Neural progenitor cell (in vitro differentiated cells): ENCODE measurements at regions not wholly inside any gene's neighbourhood (a gene's known extent, or its start where the extent isn't known, plus 50 kb on each side); places are given as distances from the start of the nearest gene placed in this dataset.

Experiments used
- DNase-seq: peaks from one replicate; pipeline ENCODE4 v3.0.0-alpha.2; 2016; ENCODE audit warnings: low spot score
- H2AFZ ChIP-seq: fragments of 200-600 bp; sonication (generic); replicated peaks from 2 replicates; pipeline ENCODE4 v1.6.1; 2016; ENCODE audit warnings: antibody characterized with exemption
- H3F3A ChIP-seq: fragments of 200-600 bp; sonication (generic); 2 replicates; pipeline ENCODE4 v1.6.1; 2016; ENCODE audit warnings: antibody characterized with exemption, low read depth
- H3K27ac ChIP-seq: fragments of 200-600 bp; sonication (generic); 2 replicates; pipeline ENCODE4 v1.5.1; 2016; ENCODE audit warnings: mild to moderate bottlenecking
- H3K27me3 ChIP-seq: fragments of 200-600 bp; sonication (generic); 2 replicates; pipeline ENCODE4 v1.6.1; 2016; ENCODE audit warnings: mild to moderate bottlenecking, moderate library complexity
- H3K36me3 ChIP-seq: fragments of 200-600 bp; sonication (generic); 2 replicates; pipeline ENCODE4 v1.5.1; 2016
- H3K4me1 ChIP-seq: fragments of 200-600 bp; sonication (generic); 2 replicates; pipeline ENCODE4 v1.6.1; 2016; ENCODE audit warnings: mixed run types
- H3K4me2 ChIP-seq: fragments of 200-600 bp; sonication (generic); 2 replicates; pipeline ENCODE4 v1.6.1; 2016
- H3K4me3 ChIP-seq: fragments of 200-600 bp; sonication (generic); 2 replicates; pipeline ENCODE4 v1.5.1; 2016
- H3K79me2 ChIP-seq: fragments of 200-600 bp; sonication (generic); 2 replicates; pipeline ENCODE4 v1.6.1; 2016; ENCODE audit warnings: low read depth
- H3K9ac ChIP-seq: fragments of 200-600 bp; sonication (generic); 2 replicates; pipeline ENCODE4 v1.6.1; 2016
- H3K9me3 ChIP-seq: fragments of 200-600 bp; sonication (generic); 2 replicates; pipeline ENCODE4 v1.5.1; 2016; ENCODE audit warnings: low read depth
- H4K20me1 ChIP-seq: fragments of 200-600 bp; sonication (generic); 2 replicates; pipeline ENCODE4 v1.6.1; 2016; ENCODE audit warnings: low read depth
- H3K27ac Mint-ChIP-seq: 3 replicates; pipeline ENCODE4 v1.8.0; 2021; ENCODE audit warnings: mixed read lengths
- H3K27me3 Mint-ChIP-seq: 2 replicates; pipeline ENCODE4 v1.8.0; 2022; ENCODE audit warnings: low read depth, mild to moderate bottlenecking, inconsistent platforms, moderate library complexity, mixed read lengths; ENCODE audit not compliant: insufficient read depth
- H3K36me3 Mint-ChIP-seq: 3 replicates; pipeline ENCODE4 v1.8.0; 2021; ENCODE audit warnings: mixed read lengths
- H3K4me1 Mint-ChIP-seq: 3 replicates; pipeline ENCODE4 v1.8.0; 2021; ENCODE audit warnings: mixed read lengths
- H3K4me3 Mint-ChIP-seq: 3 replicates; pipeline ENCODE4 v1.8.0; 2021; ENCODE audit warnings: mild to moderate bottlenecking, moderate library complexity, mixed read lengths
- H3K9me3 Mint-ChIP-seq: 3 replicates; pipeline ENCODE4 v1.8.0; 2020; ENCODE audit warnings: mixed read lengths
- EZH2 ChIP-seq: fragments of 200-600 bp; sonication (generic); IDR thresholded peaks from 2 replicates; pipeline ENCODE4 v1.6.1; 2017; ENCODE audit warnings: antibody characterized with exemption, mild to moderate bottlenecking, moderate library complexity
- EZH2phosphoT487 ChIP-seq: fragments of 200-600 bp; sonication (generic); IDR thresholded peaks from 2 replicates; pipeline ENCODE4 v1.6.1; 2017; ENCODE audit warnings: antibody characterized with exemption
- TF ChIP-seq, protein P1 (sequence below): fragments of 200-600 bp; sonication (generic); IDR thresholded peaks from 2 replicates; pipeline ENCODE4 v1.5.1; 2017; ENCODE audit warnings: antibody characterized with exemption, mild to moderate bottlenecking

DNA sequence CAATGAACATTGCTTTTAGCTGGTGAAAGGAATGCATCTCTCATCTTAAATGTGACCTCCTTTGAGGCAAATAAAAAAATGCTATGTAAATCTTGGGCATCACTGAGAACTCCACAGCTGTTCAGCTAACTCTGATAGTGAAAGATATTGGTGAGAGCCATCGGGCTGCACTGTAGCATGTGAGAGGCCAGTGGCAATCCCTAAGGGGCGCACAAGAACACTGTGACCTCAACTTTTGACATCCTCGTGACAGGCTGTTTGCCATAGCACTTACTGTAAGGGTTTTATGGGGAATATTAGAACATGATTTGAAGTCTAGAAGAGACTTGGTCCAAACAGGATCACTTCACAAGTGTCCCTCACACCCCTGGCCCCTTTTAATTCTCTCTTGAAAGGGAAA, 697.9 kb downstream of the MCTP2 start:
- Mint-ChIP-seq H3K9me3 (peaks cover 6% of the 10 kb centered on the region), H3K4me1 (no peaks in the 10 kb centered on the region), H3K27me3 (peaks cover 4% of the 10 kb centered on the region), H3K4me3 (no peak overlapping the region), H3K27ac (no peak overlapping the region), H3K36me3 (no peaks in the 10 kb centered on the region)
- TF ChIP-seq EZH2 (no peak), EZH2phosphoT487 (no peak)
- TF ChIP-seq, protein P1, sequence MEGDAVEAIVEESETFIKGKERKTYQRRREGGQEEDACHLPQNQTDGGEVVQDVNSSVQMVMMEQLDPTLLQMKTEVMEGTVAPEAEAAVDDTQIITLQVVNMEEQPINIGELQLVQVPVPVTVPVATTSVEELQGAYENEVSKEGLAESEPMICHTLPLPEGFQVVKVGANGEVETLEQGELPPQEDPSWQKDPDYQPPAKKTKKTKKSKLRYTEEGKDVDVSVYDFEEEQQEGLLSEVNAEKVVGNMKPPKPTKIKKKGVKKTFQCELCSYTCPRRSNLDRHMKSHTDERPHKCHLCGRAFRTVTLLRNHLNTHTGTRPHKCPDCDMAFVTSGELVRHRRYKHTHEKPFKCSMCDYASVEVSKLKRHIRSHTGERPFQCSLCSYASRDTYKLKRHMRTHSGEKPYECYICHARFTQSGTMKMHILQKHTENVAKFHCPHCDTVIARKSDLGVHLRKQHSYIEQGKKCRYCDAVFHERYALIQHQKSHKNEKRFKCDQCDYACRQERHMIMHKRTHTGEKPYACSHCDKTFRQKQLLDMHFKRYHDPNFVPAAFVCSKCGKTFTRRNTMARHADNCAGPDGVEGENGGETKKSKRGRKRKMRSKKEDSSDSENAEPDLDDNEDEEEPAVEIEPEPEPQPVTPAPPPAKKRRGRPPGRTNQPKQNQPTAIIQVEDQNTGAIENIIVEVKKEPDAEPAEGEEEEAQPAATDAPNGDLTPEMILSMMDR, result no peak
- no peak for DNase-seq
- H2AFZ ChIP-seq, result no peak overlapping the region
- H3K9ac ChIP-seq, result no peak overlapping the region
- H3K27me3 ChIP-seq, result no peaks in the 10 kb centered on the region
- H3K36me3 ChIP-seq, result no peaks in the 10 kb centered on the region
- no peaks in the 10 kb centered on the region for H3F3A ChIP-seq
- no peak overlapping the region for H3K4me2 ChIP-seq
- no peaks in the 10 kb centered on the region for H3K9me3 ChIP-seq
- H4K20me1 ChIP-seq, result no peaks in the 10 kb centered on the region
- no peaks in the 10 kb centered on the region for H3K4me1 ChIP-seq
- H3K27ac ChIP-seq, result no peak overlapping the region
- H3K4me3 ChIP-seq, result no peak overlapping the region
- H3K79me2 ChIP-seq, result no peaks in the 10 kb centered on the region

DNA sequence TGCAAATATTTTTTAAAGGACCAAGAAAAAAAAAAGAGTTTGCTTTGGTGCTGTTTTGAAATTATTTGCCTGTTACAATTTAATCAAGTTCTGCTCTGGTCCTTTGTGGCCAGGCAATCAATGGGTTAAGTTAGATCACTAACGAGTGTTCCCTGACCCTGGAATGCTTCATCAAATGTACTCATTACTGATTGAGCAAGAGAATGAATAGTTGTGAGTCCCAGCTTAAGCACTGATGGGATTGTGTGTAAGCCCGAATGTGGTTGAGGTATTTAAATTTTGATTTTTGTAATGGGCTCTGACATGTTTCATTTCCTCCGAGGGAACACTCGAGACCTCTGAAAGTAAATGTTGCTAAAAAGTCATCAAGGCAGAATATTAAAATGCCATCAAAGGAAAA, 699.1 kb downstream of the MCTP2 start:
- Mint-ChIP-seq H3K9me3 (peaks cover 16% of the 10 kb centered on the region), H3K4me1 (no peaks in the 10 kb centered on the region), H3K27ac (no peak overlapping the region), H3K27me3 (peaks cover 4% of the 10 kb centered on the region), H3K4me3 (no peak overlapping the region), H3K36me3 (no peaks in the 10 kb centered on the region)
- Histone ChIP-seq H3K4me2 (no peak overlapping the region), H3K9ac (no peak overlapping the region), H3K4me1 (no peaks in the 10 kb centered on the region), H3F3A (no peaks in the 10 kb centered on the region), H3K79me2 (no peaks in the 10 kb centered on the region), H3K27me3 (no peaks in the 10 kb centered on the region), H3K9me3 (no peaks in the 10 kb centered on the region), H2AFZ (no peak overlapping the region), H3K27ac (no peak overlapping the region), H3K36me3 (no peaks in the 10 kb centered on the region), H4K20me1 (no peaks in the 10 kb centered on the region), H3K4me3 (no peak overlapping the region)
- DNase-seq, result no peak
- TF ChIP-seq, protein P1, result no peak
- TF ChIP-seq EZH2phosphoT487, result no peak
- no peak for TF ChIP-seq EZH2

DNA sequence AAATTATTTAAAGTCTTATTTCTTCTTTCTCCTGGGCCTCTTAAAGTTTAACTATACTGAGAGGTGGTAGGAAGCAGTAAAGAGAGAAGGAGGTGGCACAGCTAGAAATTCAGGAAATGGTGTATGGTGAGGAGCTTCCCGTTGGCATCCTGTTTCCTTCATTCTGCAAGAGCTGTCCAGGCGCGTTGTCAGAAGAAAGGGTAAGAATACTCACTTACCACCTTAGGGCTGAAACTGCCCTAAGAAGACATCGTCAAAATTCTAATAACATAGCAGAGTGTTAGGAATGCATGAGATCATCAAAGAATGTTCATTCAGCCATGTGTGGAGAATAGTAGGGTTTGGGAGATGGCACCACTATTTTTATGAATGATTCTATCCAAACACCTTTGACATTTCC, 699.6 kb downstream of the MCTP2 start:
- Mint-ChIP-seq H3K4me3 (no peak overlapping the region), H3K9me3 (peaks cover 17% of the 10 kb centered on the region), H3K4me1 (no peaks in the 10 kb centered on the region), H3K27ac (no peak overlapping the region), H3K27me3 (peaks cover 3% of the 10 kb centered on the region), H3K36me3 (no peaks in the 10 kb centered on the region)
- Histone ChIP-seq H3K36me3 (no peaks in the 10 kb centered on the region), H3K27me3 (no peaks in the 10 kb centered on the region), H3K4me2 (no peak overlapping the region), H3K79me2 (no peaks in the 10 kb centered on the region), H3K9ac (no peak overlapping the region), H3F3A (no peaks in the 10 kb centered on the region), H3K4me3 (no peak overlapping the region), H3K4me1 (no peaks in the 10 kb centered on the region), H2AFZ (no peak overlapping the region), H3K27ac (no peak overlapping the region), H4K20me1 (no peaks in the 10 kb centered on the region), H3K9me3 (no peaks in the 10 kb centered on the region)
- no peak for DNase-seq
- TF ChIP-seq EZH2 (no peak), EZH2phosphoT487 (no peak)
- TF ChIP-seq, protein P1, result no peak

DNA sequence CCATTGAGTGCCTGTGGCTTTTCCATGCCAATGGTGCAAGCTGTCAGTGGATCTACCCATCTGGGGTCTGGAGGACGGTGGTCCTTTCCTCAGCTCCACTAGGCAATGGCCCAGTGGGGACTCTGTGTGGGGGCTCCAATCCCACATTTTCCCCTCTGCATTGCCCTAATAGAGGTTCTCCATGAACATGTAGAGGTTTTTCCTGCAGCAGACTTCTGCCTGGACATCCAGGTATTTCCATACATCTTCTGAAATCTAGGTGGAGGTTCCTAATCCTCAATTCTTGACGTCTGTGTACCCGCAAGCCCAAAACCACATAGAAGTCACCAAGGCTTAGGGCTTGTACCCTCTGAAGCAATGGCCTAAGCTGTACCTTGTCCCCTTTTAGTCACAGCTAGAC, 703.1 kb downstream of the MCTP2 start:
- H2AFZ ChIP-seq, result no peak overlapping the region
- no peaks in the 10 kb centered on the region for H3K36me3 ChIP-seq
- H4K20me1 ChIP-seq, result no peaks in the 10 kb centered on the region
- H3K4me3 ChIP-seq, result no peak overlapping the region
- H3K27me3 ChIP-seq, result no peaks in the 10 kb centered on the region
- TF ChIP-seq EZH2phosphoT487 (no peak), EZH2 (no peak)
- TF ChIP-seq, protein P1, result no peak
- H3K4me1 ChIP-seq, result no peaks in the 10 kb centered on the region
- H3K79me2 ChIP-seq, result no peaks in the 10 kb centered on the region
- no peaks in the 10 kb centered on the region for H3F3A ChIP-seq
- no peak overlapping the region for H3K4me2 ChIP-seq
- H3K4me1 Mint-ChIP-seq, result no peaks in the 10 kb centered on the region
- H3K36me3 Mint-ChIP-seq, result no peaks in the 10 kb centered on the region
- no peak overlapping the region for H3K27ac ChIP-seq
- H3K9ac ChIP-seq, result no peak overlapping the region
- H3K27me3 Mint-ChIP-seq, result peaks cover 2% of the 10 kb centered on the region
- no peak for DNase-seq
- no peak overlapping the region for H3K27ac Mint-ChIP-seq
- peaks cover 17% of the 10 kb centered on the region for H3K9me3 Mint-ChIP-seq
- no peaks in the 10 kb centered on the region for H3K9me3 ChIP-seq
- no peak overlapping the region for H3K4me3 Mint-ChIP-seq
